ENCODE measurements at regions not wholly inside any gene's neighbourhood (a gene's known extent, or its start where the extent isn't known, plus 50 kb on each side); places are given as distances from the start of the nearest gene placed in this dataset.

DNA sequence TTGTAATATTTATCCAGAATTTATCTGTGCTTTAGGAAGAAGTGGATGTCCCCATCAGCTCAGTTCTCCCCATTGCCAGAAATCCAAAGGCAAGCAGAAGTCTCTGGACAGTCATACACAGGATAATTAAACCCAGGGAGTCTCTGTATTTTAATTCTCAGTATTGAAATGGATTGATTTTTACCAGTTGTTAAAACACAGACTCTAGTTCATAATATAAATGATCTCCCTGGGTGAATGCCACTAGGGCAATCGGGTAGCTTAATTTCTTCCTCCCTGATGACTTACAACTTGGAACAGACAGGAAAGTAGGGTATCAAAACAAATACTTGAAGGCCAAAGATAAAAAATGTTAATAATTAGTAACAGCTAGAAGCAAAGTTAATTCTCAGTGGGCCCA, 66.5 kb upstream of the DAP start:
- Histone ChIP-seq H3K4me1 (ENCODE audit: control insufficient read depth, insufficient read depth, low read length) (no peaks in the 10 kb centered on the region), H3K27me3 (ENCODE audit: control insufficient read depth, insufficient read depth, low read length) (no peaks in the 10 kb centered on the region), H3K9me3 (ENCODE audit: control insufficient read depth, insufficient read depth, low read length) (no peaks in the 10 kb centered on the region), H3K27ac (ENCODE audit: low read length) (no peak overlapping the region), H3K4me3 (ENCODE audit: low read length) (no peak overlapping the region), H3K36me3 (ENCODE audit: control insufficient read depth, insufficient read depth, low read length) (no peaks in the 10 kb centered on the region)
- H3K4me1 Mint-ChIP-seq = peaks cover 5% of the 10 kb centered on the region in 2 donors
- TF ChIP-seq, protein P1, sequence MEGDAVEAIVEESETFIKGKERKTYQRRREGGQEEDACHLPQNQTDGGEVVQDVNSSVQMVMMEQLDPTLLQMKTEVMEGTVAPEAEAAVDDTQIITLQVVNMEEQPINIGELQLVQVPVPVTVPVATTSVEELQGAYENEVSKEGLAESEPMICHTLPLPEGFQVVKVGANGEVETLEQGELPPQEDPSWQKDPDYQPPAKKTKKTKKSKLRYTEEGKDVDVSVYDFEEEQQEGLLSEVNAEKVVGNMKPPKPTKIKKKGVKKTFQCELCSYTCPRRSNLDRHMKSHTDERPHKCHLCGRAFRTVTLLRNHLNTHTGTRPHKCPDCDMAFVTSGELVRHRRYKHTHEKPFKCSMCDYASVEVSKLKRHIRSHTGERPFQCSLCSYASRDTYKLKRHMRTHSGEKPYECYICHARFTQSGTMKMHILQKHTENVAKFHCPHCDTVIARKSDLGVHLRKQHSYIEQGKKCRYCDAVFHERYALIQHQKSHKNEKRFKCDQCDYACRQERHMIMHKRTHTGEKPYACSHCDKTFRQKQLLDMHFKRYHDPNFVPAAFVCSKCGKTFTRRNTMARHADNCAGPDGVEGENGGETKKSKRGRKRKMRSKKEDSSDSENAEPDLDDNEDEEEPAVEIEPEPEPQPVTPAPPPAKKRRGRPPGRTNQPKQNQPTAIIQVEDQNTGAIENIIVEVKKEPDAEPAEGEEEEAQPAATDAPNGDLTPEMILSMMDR (IDR thresholded peaks at IDR 0.05) = no peak
- no peak for DNase-seq
- peaks cover 3 to 10% of the 10 kb centered on the region in 2 donors for H3K27me3 Mint-ChIP-seq (ENCODE audit: low read depth in 2 of 2)
- 100% methylated on average over 1 of the region's 1 CpG for WGBS (ENCODE audit: insufficient coverage)
- ATAC-seq = no peak
- H3K27ac Mint-ChIP-seq = no peak overlapping the region
- H3K9me3 Mint-ChIP-seq = no peaks in the 10 kb centered on the region
- H3K36me3 Mint-ChIP-seq = no peaks in the 10 kb centered on the region
- intact Hi-C loops (cut with micrococcal nuclease) = no loop called here
- H3K4me3 Mint-ChIP-seq = no peak overlapping the region

DNA sequence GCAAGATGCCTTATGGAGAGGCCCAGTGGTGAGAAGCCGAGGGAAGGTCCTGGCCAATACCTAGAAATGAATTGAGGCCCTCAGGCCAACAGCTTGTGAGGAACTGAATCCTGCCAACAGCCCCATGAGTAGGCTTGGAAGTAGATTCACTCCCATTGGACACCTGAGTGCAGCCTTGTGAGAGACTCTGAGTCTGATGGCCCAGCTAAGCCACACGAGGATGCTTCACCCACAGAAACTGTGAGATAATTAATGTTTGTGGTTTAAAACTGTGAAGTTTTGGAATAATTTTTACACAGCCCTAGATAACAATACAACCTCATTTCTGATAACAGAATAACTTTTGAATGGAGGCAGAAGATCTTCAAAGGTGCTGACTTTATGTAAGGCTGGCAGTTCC, 65.9 kb upstream of the DAP start:
- Histone ChIP-seq H3K36me3 (ENCODE audit: control insufficient read depth, insufficient read depth, low read length) (no peaks in the 10 kb centered on the region), H3K9me3 (ENCODE audit: control insufficient read depth, insufficient read depth, low read length) (no peaks in the 10 kb centered on the region), H3K4me1 (ENCODE audit: control insufficient read depth, insufficient read depth, low read length) (no peaks in the 10 kb centered on the region), H3K27ac (ENCODE audit: low read length) (no peak overlapping the region), H3K27me3 (ENCODE audit: control insufficient read depth, insufficient read depth, low read length) (no peaks in the 10 kb centered on the region), H3K4me3 (ENCODE audit: low read length) (no peak overlapping the region)
- H3K27me3 Mint-ChIP-seq (ENCODE audit: low read depth in 2 of 2) = peaks cover 6 to 12% of the 10 kb centered on the region in 2 donors
- H3K27ac Mint-ChIP-seq = no peak overlapping the region
- peaks cover 5% of the 10 kb centered on the region in 2 donors for H3K4me1 Mint-ChIP-seq
- no peak overlapping the region for H3K4me3 Mint-ChIP-seq
- DNase-seq = no peak
- intact Hi-C loops (cut with micrococcal nuclease) = no loop called here
- peak in 1 of 3 donors; percentile 26 for ATAC-seq
- no peaks in the 10 kb centered on the region for H3K36me3 Mint-ChIP-seq
- no peaks in the 10 kb centered on the region for H3K9me3 Mint-ChIP-seq
- TF ChIP-seq, protein P1 (IDR thresholded peaks at IDR 0.05) = no peak
- 100% methylated on average over 1 of the region's 2 CpGs for WGBS (ENCODE audit: insufficient coverage)

DNA sequence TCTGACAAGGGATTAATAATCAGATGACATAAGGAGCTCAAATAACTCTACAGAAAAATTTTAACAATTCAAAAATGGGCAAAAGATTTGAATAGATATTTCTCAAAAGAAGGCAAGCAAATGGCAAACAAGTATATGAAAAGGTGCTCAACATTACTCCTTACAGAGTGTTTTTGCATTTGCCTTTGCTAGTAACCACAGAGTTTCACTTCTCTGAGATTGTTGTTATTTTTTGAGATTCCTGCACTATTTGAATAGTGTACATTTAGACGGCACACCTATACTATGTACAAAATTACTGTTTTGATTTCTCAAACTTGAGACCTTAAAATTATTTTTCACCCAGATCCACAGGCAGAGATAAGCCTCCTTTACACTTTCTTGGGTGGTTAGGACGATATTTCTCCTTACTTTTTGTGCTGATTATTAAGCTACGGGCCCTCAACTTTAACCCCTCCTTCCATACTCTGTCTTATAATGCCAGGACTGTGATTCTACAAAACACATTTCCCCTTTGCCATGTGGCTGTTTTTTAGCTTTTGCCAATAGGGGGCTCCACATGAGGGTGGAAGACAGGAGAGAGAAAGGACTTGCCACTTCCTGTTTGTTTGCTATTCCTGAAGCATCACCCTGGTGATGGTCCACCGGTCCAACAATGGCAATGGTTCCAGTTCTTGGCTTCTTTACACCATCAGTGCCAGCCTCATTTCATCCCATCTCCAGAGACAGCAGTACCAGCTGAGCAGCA, 65.0 kb upstream of the DAP start:
- H3K36me3 ChIP-seq (ENCODE audit: control insufficient read depth, insufficient read depth, low read length) = no peaks in the 10 kb centered on the region
- no peaks in the 10 kb centered on the region for H3K4me1 ChIP-seq (ENCODE audit: control insufficient read depth, insufficient read depth, low read length)
- no peak overlapping the region for H3K27ac Mint-ChIP-seq
- no peaks in the 10 kb centered on the region for H3K36me3 Mint-ChIP-seq
- H3K27me3 Mint-ChIP-seq (ENCODE audit: low read depth in 2 of 2) = peaks cover 8 to 20% of the 10 kb centered on the region in 2 donors
- peaks cover 5% of the 10 kb centered on the region in 2 donors for H3K4me1 Mint-ChIP-seq
- no peak for ATAC-seq
- no peak overlapping the region for H3K4me3 ChIP-seq (ENCODE audit: low read length)
- no peaks in the 10 kb centered on the region for H3K9me3 Mint-ChIP-seq
- TF ChIP-seq, protein P1 (IDR thresholded peaks at IDR 0.05) = no peak
- H3K4me3 Mint-ChIP-seq = no peak overlapping the region
- 82% methylated on average over 4 of the region's 4 CpGs for WGBS (ENCODE audit: insufficient coverage)
- no peaks in the 10 kb centered on the region for H3K9me3 ChIP-seq (ENCODE audit: control insufficient read depth, insufficient read depth, low read length)
- H3K27me3 ChIP-seq (ENCODE audit: control insufficient read depth, insufficient read depth, low read length) = no peaks in the 10 kb centered on the region
- no peak overlapping the region for H3K27ac ChIP-seq (ENCODE audit: low read length)
- intact Hi-C loops (cut with micrococcal nuclease) = no loop called here
- DNase-seq = no peak

DNA sequence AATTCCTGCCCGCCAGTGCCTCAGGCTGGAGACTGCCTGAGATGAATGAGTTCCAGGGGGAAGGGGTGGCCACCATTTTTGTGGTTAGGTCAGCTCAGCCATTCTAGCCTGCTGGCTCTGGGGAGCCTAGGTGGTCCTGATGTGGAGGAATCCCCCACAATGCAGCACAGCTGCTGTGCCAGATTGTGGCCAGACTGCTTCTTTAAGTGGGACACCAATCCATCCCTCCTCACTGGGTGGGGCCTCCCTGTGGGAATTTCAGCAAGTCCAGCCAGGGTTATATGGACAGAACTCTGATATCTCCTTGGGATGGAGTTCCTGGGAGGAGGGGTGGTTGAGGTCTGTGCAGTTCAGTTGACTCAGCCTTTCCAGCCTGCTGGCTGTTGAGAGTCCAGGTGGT, 51.2 kb upstream of the DAP start:
- no peak for DNase-seq
- TF ChIP-seq, protein P1 (IDR thresholded peaks at IDR 0.05) = no peak
- Histone ChIP-seq H3K27ac (ENCODE audit: low read length) (no peak overlapping the region), H3K4me1 (ENCODE audit: control insufficient read depth, insufficient read depth, low read length) (no peaks in the 10 kb centered on the region), H3K9me3 (ENCODE audit: control insufficient read depth, insufficient read depth, low read length) (no peaks in the 10 kb centered on the region), H3K4me3 (ENCODE audit: low read length) (no peak overlapping the region), H3K36me3 (ENCODE audit: control insufficient read depth, insufficient read depth, low read length) (no peaks in the 10 kb centered on the region), H3K27me3 (ENCODE audit: control insufficient read depth, insufficient read depth, low read length) (peaks cover 7% of the 10 kb centered on the region)
- H3K36me3 Mint-ChIP-seq = peaks cover 15% of the 10 kb centered on the region
- H3K9me3 Mint-ChIP-seq = peaks cover 2 to 3% of the 10 kb centered on the region in 2 donors
- H3K4me1 Mint-ChIP-seq = no peaks in the 10 kb centered on the region
- WGBS (ENCODE audit: insufficient coverage) = 93% methylated on average over 1 of the region's 1 CpG
- ATAC-seq = no peak
- H3K4me3 Mint-ChIP-seq = no peak overlapping the region
- intact Hi-C loops (cut with micrococcal nuclease) = no loop called here
- no peak overlapping the region for H3K27ac Mint-ChIP-seq
- H3K27me3 Mint-ChIP-seq (ENCODE audit: low read depth in 2 of 2) = peaks cover 19 to 61% of the 10 kb centered on the region in 2 donors
